DOHH2 (cell line): ENCODE measurements at regions not wholly inside any gene's neighbourhood (a gene's known extent, or its start where the extent isn't known, plus 50 kb on each side); places are given as distances from the start of the nearest gene placed in this dataset.

Experiments used
- CTCF ChIP-seq: fragments of 200-600 bp; sonication (generic); IDR thresholded peaks from one replicate; pipeline ENCODE4 v1.5.1; 2014; ENCODE audit warnings: antibody characterized with exemption, mild to moderate bottlenecking, low read depth, low read length; ENCODE audit not compliant: poor library complexity, severe bottlenecking
- EZH2phosphoT487 ChIP-seq: fragments of 200-600 bp; sonication (generic); IDR thresholded peaks from 2 replicates; pipeline ENCODE4 v1.6.1; 2017; ENCODE audit warnings: borderline replicate concordance, mild to moderate bottlenecking, antibody characterized with exemption, low read length, moderate library complexity, mixed read lengths

- TF ChIP-seq EZH2phosphoT487, result no peak
- no peak for TF ChIP-seq CTCF
Measured at GRCh38 chr12:5097786-5098185, 54.1 kb downstream of the KCNA5 start.
